Neutrophil (primary cell): ENCODE measurements at regions not wholly inside any gene's neighbourhood (a gene's known extent, or its start where the extent isn't known, plus 50 kb on each side); places are given as distances from the start of the nearest gene placed in this dataset.
"Not testable (repeated sequence)": the region's sequence is repeated elsewhere in the genome, so short reads cannot be mapped to it uniquely, and the experiment has no call there.

ENCODE experiments used
- H3K27ac ChIP-seq: fragments of 200-600 bp; sonication (generic); 2 replicates; pipeline ENCODE4 v1.5.1; 2016; ENCODE audit warnings: mild to moderate bottlenecking, moderate library complexity
- H3K27me3 ChIP-seq: fragments of 200-600 bp; sonication (generic); 2 replicates; pipeline ENCODE4 v1.6.0; 2016; ENCODE audit warnings: mild to moderate bottlenecking
- H3K36me3 ChIP-seq: fragments of 200-600 bp; sonication (generic); 2 replicates; pipeline ENCODE4 v1.5.1; 2017
- H3K4me1 ChIP-seq, 2 experiments: fragments of 200-600 bp in 1 of 2; sonication (generic) in 1 of 2; 1 replicate in 1 of 2; 2 replicates in 1 of 2; pipeline versions ENCODE4 v1.5.1 to v1.6.1; 2013 to 2016; ENCODE audit warnings: low read depth in 1 of 2, low read length in 1 of 2, mild to moderate bottlenecking in 1 of 2, moderate library complexity in 1 of 2; ENCODE audit not compliant: control insufficient read depth in 1 of 2, insufficient read depth in 1 of 2
- H3K4me3 ChIP-seq, 2 experiments: fragments of 200-600 bp in 1 of 2; sonication (generic) in 1 of 2; 1 replicate in 1 of 2; 2 replicates in 1 of 2; pipeline ENCODE4 v1.5.1; 2013 to 2016; ENCODE audit warnings: low read depth in 1 of 2, low read length in 1 of 2, mild to moderate bottlenecking in 1 of 2, moderate library complexity in 1 of 2
- H3K9me3 ChIP-seq: fragments of 200-600 bp; sonication (generic); 2 replicates; pipeline ENCODE4 v1.5.1; 2016
- CTCF ChIP-seq: fragments of 200-600 bp; sonication (generic); IDR thresholded peaks from 2 replicates; pipeline ENCODE4 v1.5.1; 2016; ENCODE audit warnings: antibody characterized with exemption

DNA sequence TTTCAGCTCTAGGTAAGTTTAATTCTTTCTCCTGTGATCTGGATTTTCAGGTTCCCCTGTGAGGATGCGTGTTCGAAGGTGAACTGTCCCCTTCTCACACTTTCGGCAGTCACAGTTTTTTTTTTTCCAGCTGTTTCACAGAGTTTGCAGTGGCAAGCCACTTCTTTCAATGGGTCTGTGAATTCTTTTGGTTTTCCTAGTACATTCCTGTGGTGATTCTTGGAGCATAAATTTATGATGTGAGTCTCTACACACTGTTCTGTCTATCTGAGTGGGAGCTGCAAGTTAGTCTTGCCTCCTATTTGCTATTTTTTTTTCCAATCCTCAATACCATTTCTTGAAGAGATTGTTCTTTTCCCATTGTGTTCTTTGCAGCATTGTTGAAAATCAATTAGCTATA is 595.5 kb downstream of the RAPGEF2 start:
- Histone ChIP-seq H3K27ac (no peak overlapping the region), H3K9me3 (no peaks in the 10 kb centered on the region), H3K27me3 (no peaks in the 10 kb centered on the region), H3K4me1 (no peaks in the 10 kb centered on the region), H3K36me3 (no peaks in the 10 kb centered on the region), H3K4me3 (no peak overlapping the region)
- no peak for TF ChIP-seq CTCF

- Histone ChIP-seq H3K36me3 (no peaks in the 10 kb centered on the region), H3K27ac (no peak overlapping the region), H3K4me3 (no peak overlapping the region), H3K4me1 (no peaks in the 10 kb centered on the region), H3K27me3 (no peaks in the 10 kb centered on the region), H3K9me3 (no peaks in the 10 kb centered on the region)
- TF ChIP-seq CTCF = no peak
Observed at GRCh38 chr4:159702200-159702599, 599.3 kb downstream of the RAPGEF2 start.

- no peaks in the 10 kb centered on the region for H3K9me3 ChIP-seq
- H3K36me3 ChIP-seq = no peaks in the 10 kb centered on the region
- no peak for TF ChIP-seq CTCF
- H3K4me1 ChIP-seq = no peaks in the 10 kb centered on the region
- no peak overlapping the region for H3K27ac ChIP-seq
- no peaks in the 10 kb centered on the region for H3K27me3 ChIP-seq
- H3K4me3 ChIP-seq = no peak overlapping the region
Observed at GRCh38 chr4:159705334-159705733, 602.5 kb downstream of the RAPGEF2 start.

DNA sequence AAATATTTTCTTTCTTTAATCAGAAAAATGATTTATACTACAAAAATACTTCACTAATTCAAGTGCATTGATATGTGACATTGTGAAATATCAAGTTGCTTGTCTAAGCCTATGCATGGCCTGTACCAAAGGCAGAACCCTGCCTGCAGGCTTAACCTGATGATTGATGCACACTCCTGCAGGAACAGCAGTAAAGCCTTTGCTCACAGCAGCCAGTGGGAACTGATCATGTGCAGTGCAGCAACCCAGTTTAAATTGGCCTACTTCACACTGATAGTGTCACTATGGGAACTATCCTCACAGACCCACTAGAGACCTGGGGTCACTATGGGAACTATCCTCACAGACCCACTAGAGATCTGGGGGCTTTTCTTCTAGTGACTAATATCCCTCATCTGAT is 603.8 kb downstream of the RAPGEF2 start:
- TF ChIP-seq CTCF = no peak

GRCh38 chr4:159715180-159715579 is 612.3 kb downstream of the RAPGEF2 start:
- H3K4me1 ChIP-seq, H3K9me3 ChIP-seq, H3K27me3 ChIP-seq, H3K36me3 ChIP-seq, H3K4me3 ChIP-seq, H3K27ac ChIP-seq: not testable (repeated sequence)

More for the DNA sequence above, 603.8 kb downstream of the RAPGEF2 start:
- no peak overlapping the region for H3K27ac ChIP-seq
- no peak overlapping the region for H3K4me3 ChIP-seq
- H3K4me1 ChIP-seq = no peaks in the 10 kb centered on the region
- H3K27me3 ChIP-seq = no peaks in the 10 kb centered on the region
- no peaks in the 10 kb centered on the region for H3K36me3 ChIP-seq
- H3K9me3 ChIP-seq = no peaks in the 10 kb centered on the region

DNA sequence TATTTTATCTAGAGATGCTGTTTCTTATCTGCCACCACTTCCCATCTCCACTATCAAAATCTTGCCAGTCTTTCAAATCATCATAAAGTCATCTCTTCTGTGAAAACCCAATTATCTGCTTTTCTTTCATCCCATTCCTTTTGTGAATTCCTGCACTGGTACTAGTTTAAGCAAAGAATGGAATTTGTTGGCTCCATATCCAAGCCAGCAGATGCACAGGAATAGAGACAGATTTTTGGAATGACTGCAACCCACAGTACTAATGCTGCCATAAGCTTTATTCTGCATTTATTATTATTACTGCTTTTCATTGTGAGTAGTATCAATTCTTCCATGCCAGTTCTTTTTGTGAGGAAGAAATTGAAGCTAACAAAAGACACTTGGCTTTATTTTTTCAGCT is 616.7 kb downstream of the RAPGEF2 start:
- no peak for TF ChIP-seq CTCF

More for the DNA sequence above, 616.7 kb downstream of the RAPGEF2 start:
- H3K27ac ChIP-seq = no peak overlapping the region
- H3K9me3 ChIP-seq = no peaks in the 10 kb centered on the region
- no peaks in the 10 kb centered on the region for H3K27me3 ChIP-seq
- H3K4me1 ChIP-seq = no peaks in the 10 kb centered on the region
- H3K36me3 ChIP-seq = no peaks in the 10 kb centered on the region
- H3K4me3 ChIP-seq = no peak overlapping the region
